H1 (cell line): ENCODE measurements at regions not wholly inside any gene's neighbourhood (a gene's known extent, or its start where the extent isn't known, plus 50 kb on each side); places are given as distances from the start of the nearest gene placed in this dataset.

Source experiments
- CTCF ChIP-seq, 3 experiments: IDR thresholded peaks; 1 replicate in 2 of 3; 2 replicates in 1 of 3; pipeline versions ENCODE4 v1.5.1 to v1.6.1; 2011; ENCODE audit warnings: low read length in 3 of 3, mild to moderate bottlenecking in 3 of 3, inconsistent platforms in 2 of 3, low read depth in 1 of 3, moderate library complexity in 1 of 3; ENCODE audit not compliant: insufficient read depth in 1 of 3; ENCODE audit errors: control extremely low read depth in 1 of 3
- JUN ChIP-seq: IDR thresholded peaks from 2 replicates; pipeline ENCODE4 v1.6.1; 2011; ENCODE audit warnings: low read depth, mild to moderate bottlenecking, improper control_type of control experiment, low read length

GRCh38 chr10:28774051-28774995 lies 97.0 kb downstream of the BAMBI start (continued):
- no peak for TF ChIP-seq CTCF (IDR thresholded peaks at IDR 0.05; ENCODE audit: control extremely low read depth in 1 of 3, insufficient read depth in 1 of 3, low read depth in 1 of 3, low read length in 3 of 3)
- no peak for TF ChIP-seq JUN
